H1 (cell line): ENCODE measurements at regions not wholly inside any gene's neighbourhood (a gene's known extent, or its start where the extent isn't known, plus 50 kb on each side); places are given as distances from the start of the nearest gene placed in this dataset.

Experiments used
- ASH2L ChIP-seq: fragments of 200-600, 300-600 bp; sonication (generic); IDR thresholded peaks from one replicate; pipeline ENCODE4 v1.7.1; 2017; ENCODE audit warnings: low read length
- BRCA1 ChIP-seq: IDR thresholded peaks from 2 replicates; pipeline ENCODE4 v1.6.1; 2012; ENCODE audit warnings: low read depth, low read length, improper control_type of control experiment
- CBX8 ChIP-seq: fragments of 300-800, 300-1000 bp; sonication (generic); IDR thresholded peaks from 2 replicates; pipeline ENCODE4 v1.7.1; 2016; ENCODE audit warnings: low read depth, low read length, borderline replicate concordance
- EP300 ChIP-seq, 2 experiments: IDR thresholded peaks; 1 replicate in 1 of 2; 2 replicates in 1 of 2; pipeline ENCODE4 v1.6.1; 2011 to 2012; ENCODE audit warnings: low read depth in 2 of 2, low read length in 2 of 2, mild to moderate bottlenecking in 2 of 2, borderline replicate concordance in 1 of 2, inconsistent platforms in 1 of 2, moderate library complexity in 1 of 2
- GABPA ChIP-seq: IDR thresholded peaks from 2 replicates; pipeline ENCODE4 v1.6.1; 2011; ENCODE audit warnings: mild to moderate bottlenecking, low read length, moderate library complexity, borderline replicate concordance; ENCODE audit not compliant: insufficient read depth
- KDM1A ChIP-seq: fragments of 200-600, 300-600 bp; sonication (generic); IDR thresholded peaks from 2 replicates; pipeline ENCODE4 v1.7.1; 2016; ENCODE audit warnings: mild to moderate bottlenecking, low read length, borderline replicate concordance
- POLR2A ChIP-seq, 2 experiments: IDR thresholded peaks; 1 replicate in 1 of 2; 2 replicates in 1 of 2; pipeline ENCODE4 v1.6.1; 2011; ENCODE audit warnings: low read depth in 2 of 2, low read length in 2 of 2, mild to moderate bottlenecking in 2 of 2; ENCODE audit errors: control extremely low read depth in 1 of 2
- RAD21 ChIP-seq, 2 experiments: IDR thresholded peaks in 1 of 2; conservative IDR thresholded peaks in 1 of 2; 2 replicates each; pipeline ENCODE4 v1.6.1; 2011; ENCODE audit warnings: low read depth in 2 of 2, low read length in 2 of 2, improper control_type of control experiment in 1 of 2, inconsistent platforms in 1 of 2, mild to moderate bottlenecking in 1 of 2, moderate library complexity in 1 of 2
- TF ChIP-seq, protein P1 (sequence below), 3 experiments: IDR thresholded peaks; 1 replicate in 2 of 3; 2 replicates in 1 of 3; pipeline versions ENCODE4 v1.5.1 to v1.6.1; 2011; ENCODE audit warnings: low read length in 3 of 3, mild to moderate bottlenecking in 3 of 3, inconsistent platforms in 2 of 3, low read depth in 1 of 3, moderate library complexity in 1 of 3; ENCODE audit not compliant: insufficient read depth in 1 of 3; ENCODE audit errors: control extremely low read depth in 1 of 3
- TF ChIP-seq, protein P2 (sequence below): IDR thresholded peaks from 2 replicates; pipeline ENCODE4 v1.6.1; 2012; ENCODE audit warnings: inconsistent platforms

DNA sequence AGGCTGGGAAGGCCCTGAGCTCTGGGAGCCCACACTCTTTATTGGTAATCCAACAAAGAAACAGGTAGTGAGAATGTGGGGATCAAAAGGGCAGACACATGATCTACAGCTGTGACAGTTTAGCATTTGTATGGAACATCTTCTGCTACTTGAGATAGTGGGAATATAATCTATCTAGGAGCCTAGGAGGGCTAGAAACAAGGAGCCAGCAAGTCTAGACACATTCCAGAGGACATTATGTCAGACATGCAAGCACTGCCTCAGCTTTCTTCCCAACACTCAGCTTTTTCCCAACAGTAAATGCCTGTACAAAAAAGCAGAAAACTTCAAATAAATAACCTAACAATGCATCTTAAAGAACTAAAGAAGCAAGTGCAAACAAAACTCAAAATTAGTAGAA is 1150.6 kb upstream of the RAG2 start:
- TF ChIP-seq, protein P1, sequence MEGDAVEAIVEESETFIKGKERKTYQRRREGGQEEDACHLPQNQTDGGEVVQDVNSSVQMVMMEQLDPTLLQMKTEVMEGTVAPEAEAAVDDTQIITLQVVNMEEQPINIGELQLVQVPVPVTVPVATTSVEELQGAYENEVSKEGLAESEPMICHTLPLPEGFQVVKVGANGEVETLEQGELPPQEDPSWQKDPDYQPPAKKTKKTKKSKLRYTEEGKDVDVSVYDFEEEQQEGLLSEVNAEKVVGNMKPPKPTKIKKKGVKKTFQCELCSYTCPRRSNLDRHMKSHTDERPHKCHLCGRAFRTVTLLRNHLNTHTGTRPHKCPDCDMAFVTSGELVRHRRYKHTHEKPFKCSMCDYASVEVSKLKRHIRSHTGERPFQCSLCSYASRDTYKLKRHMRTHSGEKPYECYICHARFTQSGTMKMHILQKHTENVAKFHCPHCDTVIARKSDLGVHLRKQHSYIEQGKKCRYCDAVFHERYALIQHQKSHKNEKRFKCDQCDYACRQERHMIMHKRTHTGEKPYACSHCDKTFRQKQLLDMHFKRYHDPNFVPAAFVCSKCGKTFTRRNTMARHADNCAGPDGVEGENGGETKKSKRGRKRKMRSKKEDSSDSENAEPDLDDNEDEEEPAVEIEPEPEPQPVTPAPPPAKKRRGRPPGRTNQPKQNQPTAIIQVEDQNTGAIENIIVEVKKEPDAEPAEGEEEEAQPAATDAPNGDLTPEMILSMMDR (IDR thresholded peaks at IDR 0.05; ENCODE audit: control extremely low read depth in 1 of 3, insufficient read depth in 1 of 3, low read depth in 1 of 3, low read length in 3 of 3), result no peak
- no peak for TF ChIP-seq KDM1A
- TF ChIP-seq GABPA, result no peak
- TF ChIP-seq CBX8, result no peak
- TF ChIP-seq EP300 (IDR thresholded peaks at IDR 0.05; ENCODE audit: borderline replicate concordance in 1 of 2, low read depth in 2 of 2, low read length in 2 of 2), result no peak
- no peak for TF ChIP-seq RAD21 (IDR thresholded peaks at IDR 0.05 in 1 of 2, conservative IDR thresholded peaks at IDR 0.05 in 1 of 2; ENCODE audit: low read depth in 2 of 2, low read length in 2 of 2)
- TF ChIP-seq, protein P2, sequence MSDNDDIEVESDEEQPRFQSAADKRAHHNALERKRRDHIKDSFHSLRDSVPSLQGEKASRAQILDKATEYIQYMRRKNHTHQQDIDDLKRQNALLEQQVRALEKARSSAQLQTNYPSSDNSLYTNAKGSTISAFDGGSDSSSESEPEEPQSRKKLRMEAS, result no peak
- TF ChIP-seq ASH2L, result no peak
- TF ChIP-seq BRCA1, result no peak
- TF ChIP-seq POLR2A (IDR thresholded peaks at IDR 0.05; ENCODE audit: control extremely low read depth in 1 of 2, low read depth in 2 of 2, low read length in 2 of 2), result no peak
